GM23338 (cell line): ENCODE measurements at regions not wholly inside any gene's neighbourhood (a gene's known extent, or its start where the extent isn't known, plus 50 kb on each side); places are given as distances from the start of the nearest gene placed in this dataset.

Source experiments
- ATAC-seq: fragments of 200-7000 bp; cut with Tn5 transposase; 3 replicates; pipeline ENCODE4 v1.9.1; 2020
- DNase-seq: peaks from one replicate; pipeline ENCODE4 v3.0.0-alpha.2; 2015; ENCODE audit warnings: low spot score
- H2AFZ ChIP-seq: fragments of 200-600 bp; sonication (generic); 2 replicates; pipeline ENCODE4 v1.8.0; 2016; ENCODE audit warnings: antibody characterized with exemption, mild to moderate bottlenecking, moderate library complexity
- H3F3A ChIP-seq: fragments of 200-600 bp; sonication (generic); replicated peaks from 2 replicates; pipeline ENCODE4 v1.8.0; 2017; ENCODE audit warnings: antibody characterized with exemption, mixed run types, low read depth
- H3K27ac ChIP-seq: fragments of 200-600 bp; sonication (generic); 2 replicates; pipeline ENCODE4 v1.6.1; 2016; ENCODE audit warnings: low read depth
- H3K27me3 ChIP-seq: fragments of 200-600 bp; sonication (generic); 2 replicates; pipeline ENCODE4 v1.8.0; 2016; ENCODE audit warnings: mild to moderate bottlenecking, mixed run types, moderate library complexity; ENCODE audit not compliant: insufficient read depth
- H3K36me3 ChIP-seq: fragments of 200-600 bp; sonication (generic); 2 replicates; pipeline ENCODE4 v1.8.0; 2016; ENCODE audit warnings: mild to moderate bottlenecking; ENCODE audit not compliant: insufficient read depth
- H3K4me1 ChIP-seq: fragments of 200-600 bp; sonication (generic); 2 replicates; pipeline ENCODE4 v1.8.0; 2016; ENCODE audit warnings: mild to moderate bottlenecking, moderate library complexity; ENCODE audit not compliant: insufficient read depth
- H3K4me2 ChIP-seq: fragments of 200-600 bp; sonication (generic); 2 replicates; pipeline ENCODE4 v1.7.1; 2017; ENCODE audit warnings: mixed run types
- H3K4me3 ChIP-seq: fragments of 200-600 bp; sonication (generic); 2 replicates; pipeline ENCODE4 v1.6.1; 2016; ENCODE audit warnings: mixed run types
- H3K79me2 ChIP-seq: fragments of 200-600 bp; sonication (generic); replicated peaks from 2 replicates; pipeline ENCODE4 v1.8.0; 2017; ENCODE audit warnings: mild to moderate bottlenecking; ENCODE audit not compliant: insufficient read depth
- H3K9me2 ChIP-seq: fragments of 200-600 bp; sonication (generic); 2 replicates; pipeline ENCODE4 v1.8.0; 2017; ENCODE audit not compliant: insufficient read depth
- H4K20me1 ChIP-seq: fragments of 200-600 bp; sonication (generic); replicated peaks from 2 replicates; pipeline ENCODE4 v1.8.0; 2017; ENCODE audit warnings: mild to moderate bottlenecking; ENCODE audit not compliant: insufficient read depth
- H3K27ac Mint-ChIP-seq: 2 replicates; pipeline ENCODE4 v1.8.0; 2020; ENCODE audit warnings: inconsistent platforms, mild to moderate bottlenecking, moderate library complexity, mixed read lengths
- H3K27me3 Mint-ChIP-seq: 3 replicates; pipeline ENCODE4 v1.8.0; 2022; ENCODE audit warnings: low read depth, mild to moderate bottlenecking, moderate library complexity, mixed read lengths, inconsistent platforms; ENCODE audit not compliant: insufficient read depth, poor library complexity
- H3K36me3 Mint-ChIP-seq: 3 replicates; pipeline ENCODE4 v1.8.0; 2021; ENCODE audit warnings: low read depth, mild to moderate bottlenecking, inconsistent platforms, moderate library complexity, mixed read lengths
- H3K4me1 Mint-ChIP-seq: 3 replicates; pipeline ENCODE4 v1.8.0; 2020; ENCODE audit warnings: mild to moderate bottlenecking, inconsistent platforms, mixed read lengths
- H3K4me3 Mint-ChIP-seq: 3 replicates; pipeline ENCODE4 v1.8.0; 2021; ENCODE audit warnings: moderate library complexity, mild to moderate bottlenecking, inconsistent platforms, mixed read lengths
- H3K9me3 Mint-ChIP-seq: 3 replicates; pipeline ENCODE4 v1.8.0; 2020; ENCODE audit warnings: moderate library complexity, mild to moderate bottlenecking, inconsistent platforms, mixed read lengths
- CREB1 ChIP-seq: fragments of 250-450 bp; sonication (Bioruptor Pico); IDR thresholded peaks from 2 replicates; pipeline ENCODE4 v1.5.0; 2020; ENCODE audit warnings: low read depth, mild to moderate bottlenecking, moderate library complexity
- EZH2 ChIP-seq: fragments of 200-600 bp; sonication (generic); IDR thresholded peaks from one replicate; pipeline ENCODE4 v1.8.0; 2017; ENCODE audit warnings: antibody characterized with exemption, mild to moderate bottlenecking, low read depth; ENCODE audit not compliant: unreplicated experiment
- EZH2phosphoT487 ChIP-seq: fragments of 200-600 bp; sonication (generic); IDR thresholded peaks from one replicate; pipeline ENCODE4 v1.8.1; 2018; ENCODE audit warnings: antibody characterized with exemption; ENCODE audit not compliant: unreplicated experiment
- JUNB ChIP-seq: IDR thresholded peaks from one replicate; pipeline ENCODE4 v1.6.1; 2016; ENCODE audit warnings: antibody characterized with exemption; ENCODE audit not compliant: unreplicated experiment
- NANOG ChIP-seq: IDR thresholded peaks from 2 replicates; pipeline ENCODE4 v1.6.1; 2016; ENCODE audit warnings: antibody characterized with exemption, borderline replicate concordance
- POLR2AphosphoS5 ChIP-seq: IDR thresholded peaks from 2 replicates; pipeline ENCODE4 v1.6.1; 2016; ENCODE audit warnings: antibody characterized with exemption, low read depth
- STAT1 ChIP-seq: IDR thresholded peaks from one replicate; pipeline ENCODE4 v1.6.1; 2016; ENCODE audit warnings: antibody characterized with exemption; ENCODE audit not compliant: unreplicated experiment
- ZNF114 ChIP-seq: fragments of 250-450 bp; sonication (Bioruptor Pico); IDR thresholded peaks from 2 replicates; pipeline ENCODE4 v1.5.0; 2020; ENCODE audit warnings: mild to moderate bottlenecking, moderate library complexity
- ZNF331 ChIP-seq: fragments of 250-450 bp; sonication (Bioruptor Pico); IDR thresholded peaks from 2 replicates; pipeline ENCODE4 v1.5.0; 2020; ENCODE audit warnings: low read depth, mild to moderate bottlenecking, moderate library complexity
- TF ChIP-seq, protein P1 (sequence below): IDR thresholded peaks from one replicate; pipeline ENCODE4 v1.6.1; 2018; ENCODE audit warnings: antibody characterized with exemption; ENCODE audit not compliant: unreplicated experiment
- TF ChIP-seq, protein P2 (sequence below): IDR thresholded peaks from 2 replicates; pipeline ENCODE4 v1.6.1; 2016; ENCODE audit warnings: antibody characterized with exemption
- TF ChIP-seq, protein P3 (sequence below): fragments of 250-450 bp; sonication (Bioruptor Pico); IDR thresholded peaks from 2 replicates; pipeline ENCODE4 v1.5.0; 2020; ENCODE audit warnings: mild to moderate bottlenecking, moderate library complexity
- TF ChIP-seq, protein P4 (sequence below), 2 experiments: fragments of 200-600 bp in 1 of 2; sonication (generic) in 1 of 2; conservative IDR thresholded peaks; 2 replicates each; pipeline versions ENCODE4 v1.5.1 to v1.6.1; 2016 to 2017; ENCODE audit warnings: antibody characterized with exemption in 2 of 2, low read depth in 2 of 2, mild to moderate bottlenecking in 2 of 2, moderate library complexity in 1 of 2

DNA sequence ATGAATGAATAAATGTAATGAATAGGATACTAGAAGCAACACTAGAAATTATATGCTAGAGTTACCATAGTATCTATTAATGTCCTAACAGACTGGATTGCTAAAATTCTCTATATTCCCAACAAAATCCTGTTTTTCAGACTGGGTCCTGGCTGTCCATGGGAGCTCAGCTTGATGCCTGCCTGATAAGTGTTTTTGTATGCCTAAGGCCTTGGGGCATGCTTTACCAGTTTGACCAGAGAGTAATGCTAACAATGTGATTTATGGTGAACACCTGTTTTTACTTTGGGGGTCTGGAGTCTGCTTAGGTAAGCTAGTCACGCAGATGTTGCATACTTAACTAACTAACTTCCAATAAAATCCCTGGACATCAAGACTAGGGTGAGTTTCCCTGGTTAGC lies 318.8 kb upstream of the DEPDC1 start:
- no peak overlapping the region for H3K27ac Mint-ChIP-seq

More for the DNA sequence above, 318.8 kb upstream of the DEPDC1 start:
- TF ChIP-seq, protein P1, sequence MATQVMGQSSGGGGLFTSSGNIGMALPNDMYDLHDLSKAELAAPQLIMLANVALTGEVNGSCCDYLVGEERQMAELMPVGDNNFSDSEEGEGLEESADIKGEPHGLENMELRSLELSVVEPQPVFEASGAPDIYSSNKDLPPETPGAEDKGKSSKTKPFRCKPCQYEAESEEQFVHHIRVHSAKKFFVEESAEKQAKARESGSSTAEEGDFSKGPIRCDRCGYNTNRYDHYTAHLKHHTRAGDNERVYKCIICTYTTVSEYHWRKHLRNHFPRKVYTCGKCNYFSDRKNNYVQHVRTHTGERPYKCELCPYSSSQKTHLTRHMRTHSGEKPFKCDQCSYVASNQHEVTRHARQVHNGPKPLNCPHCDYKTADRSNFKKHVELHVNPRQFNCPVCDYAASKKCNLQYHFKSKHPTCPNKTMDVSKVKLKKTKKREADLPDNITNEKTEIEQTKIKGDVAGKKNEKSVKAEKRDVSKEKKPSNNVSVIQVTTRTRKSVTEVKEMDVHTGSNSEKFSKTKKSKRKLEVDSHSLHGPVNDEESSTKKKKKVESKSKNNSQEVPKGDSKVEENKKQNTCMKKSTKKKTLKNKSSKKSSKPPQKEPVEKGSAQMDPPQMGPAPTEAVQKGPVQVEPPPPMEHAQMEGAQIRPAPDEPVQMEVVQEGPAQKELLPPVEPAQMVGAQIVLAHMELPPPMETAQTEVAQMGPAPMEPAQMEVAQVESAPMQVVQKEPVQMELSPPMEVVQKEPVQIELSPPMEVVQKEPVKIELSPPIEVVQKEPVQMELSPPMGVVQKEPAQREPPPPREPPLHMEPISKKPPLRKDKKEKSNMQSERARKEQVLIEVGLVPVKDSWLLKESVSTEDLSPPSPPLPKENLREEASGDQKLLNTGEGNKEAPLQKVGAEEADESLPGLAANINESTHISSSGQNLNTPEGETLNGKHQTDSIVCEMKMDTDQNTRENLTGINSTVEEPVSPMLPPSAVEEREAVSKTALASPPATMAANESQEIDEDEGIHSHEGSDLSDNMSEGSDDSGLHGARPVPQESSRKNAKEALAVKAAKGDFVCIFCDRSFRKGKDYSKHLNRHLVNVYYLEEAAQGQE, result no peak
- TF ChIP-seq STAT1 (no peak), NANOG (no peak), CREB1 (CRISPR knock-in tag) (no peak), EZH2phosphoT487 (no peak), ZNF114 (no peak), EZH2 (no peak), JUNB (no peak), ZNF331 (CRISPR knock-in tag) (no peak), POLR2AphosphoS5 (no peak)
- TF ChIP-seq, protein P2, sequence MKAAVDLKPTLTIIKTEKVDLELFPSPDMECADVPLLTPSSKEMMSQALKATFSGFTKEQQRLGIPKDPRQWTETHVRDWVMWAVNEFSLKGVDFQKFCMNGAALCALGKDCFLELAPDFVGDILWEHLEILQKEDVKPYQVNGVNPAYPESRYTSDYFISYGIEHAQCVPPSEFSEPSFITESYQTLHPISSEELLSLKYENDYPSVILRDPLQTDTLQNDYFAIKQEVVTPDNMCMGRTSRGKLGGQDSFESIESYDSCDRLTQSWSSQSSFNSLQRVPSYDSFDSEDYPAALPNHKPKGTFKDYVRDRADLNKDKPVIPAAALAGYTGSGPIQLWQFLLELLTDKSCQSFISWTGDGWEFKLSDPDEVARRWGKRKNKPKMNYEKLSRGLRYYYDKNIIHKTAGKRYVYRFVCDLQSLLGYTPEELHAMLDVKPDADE, result no peak
- TF ChIP-seq, protein P3, sequence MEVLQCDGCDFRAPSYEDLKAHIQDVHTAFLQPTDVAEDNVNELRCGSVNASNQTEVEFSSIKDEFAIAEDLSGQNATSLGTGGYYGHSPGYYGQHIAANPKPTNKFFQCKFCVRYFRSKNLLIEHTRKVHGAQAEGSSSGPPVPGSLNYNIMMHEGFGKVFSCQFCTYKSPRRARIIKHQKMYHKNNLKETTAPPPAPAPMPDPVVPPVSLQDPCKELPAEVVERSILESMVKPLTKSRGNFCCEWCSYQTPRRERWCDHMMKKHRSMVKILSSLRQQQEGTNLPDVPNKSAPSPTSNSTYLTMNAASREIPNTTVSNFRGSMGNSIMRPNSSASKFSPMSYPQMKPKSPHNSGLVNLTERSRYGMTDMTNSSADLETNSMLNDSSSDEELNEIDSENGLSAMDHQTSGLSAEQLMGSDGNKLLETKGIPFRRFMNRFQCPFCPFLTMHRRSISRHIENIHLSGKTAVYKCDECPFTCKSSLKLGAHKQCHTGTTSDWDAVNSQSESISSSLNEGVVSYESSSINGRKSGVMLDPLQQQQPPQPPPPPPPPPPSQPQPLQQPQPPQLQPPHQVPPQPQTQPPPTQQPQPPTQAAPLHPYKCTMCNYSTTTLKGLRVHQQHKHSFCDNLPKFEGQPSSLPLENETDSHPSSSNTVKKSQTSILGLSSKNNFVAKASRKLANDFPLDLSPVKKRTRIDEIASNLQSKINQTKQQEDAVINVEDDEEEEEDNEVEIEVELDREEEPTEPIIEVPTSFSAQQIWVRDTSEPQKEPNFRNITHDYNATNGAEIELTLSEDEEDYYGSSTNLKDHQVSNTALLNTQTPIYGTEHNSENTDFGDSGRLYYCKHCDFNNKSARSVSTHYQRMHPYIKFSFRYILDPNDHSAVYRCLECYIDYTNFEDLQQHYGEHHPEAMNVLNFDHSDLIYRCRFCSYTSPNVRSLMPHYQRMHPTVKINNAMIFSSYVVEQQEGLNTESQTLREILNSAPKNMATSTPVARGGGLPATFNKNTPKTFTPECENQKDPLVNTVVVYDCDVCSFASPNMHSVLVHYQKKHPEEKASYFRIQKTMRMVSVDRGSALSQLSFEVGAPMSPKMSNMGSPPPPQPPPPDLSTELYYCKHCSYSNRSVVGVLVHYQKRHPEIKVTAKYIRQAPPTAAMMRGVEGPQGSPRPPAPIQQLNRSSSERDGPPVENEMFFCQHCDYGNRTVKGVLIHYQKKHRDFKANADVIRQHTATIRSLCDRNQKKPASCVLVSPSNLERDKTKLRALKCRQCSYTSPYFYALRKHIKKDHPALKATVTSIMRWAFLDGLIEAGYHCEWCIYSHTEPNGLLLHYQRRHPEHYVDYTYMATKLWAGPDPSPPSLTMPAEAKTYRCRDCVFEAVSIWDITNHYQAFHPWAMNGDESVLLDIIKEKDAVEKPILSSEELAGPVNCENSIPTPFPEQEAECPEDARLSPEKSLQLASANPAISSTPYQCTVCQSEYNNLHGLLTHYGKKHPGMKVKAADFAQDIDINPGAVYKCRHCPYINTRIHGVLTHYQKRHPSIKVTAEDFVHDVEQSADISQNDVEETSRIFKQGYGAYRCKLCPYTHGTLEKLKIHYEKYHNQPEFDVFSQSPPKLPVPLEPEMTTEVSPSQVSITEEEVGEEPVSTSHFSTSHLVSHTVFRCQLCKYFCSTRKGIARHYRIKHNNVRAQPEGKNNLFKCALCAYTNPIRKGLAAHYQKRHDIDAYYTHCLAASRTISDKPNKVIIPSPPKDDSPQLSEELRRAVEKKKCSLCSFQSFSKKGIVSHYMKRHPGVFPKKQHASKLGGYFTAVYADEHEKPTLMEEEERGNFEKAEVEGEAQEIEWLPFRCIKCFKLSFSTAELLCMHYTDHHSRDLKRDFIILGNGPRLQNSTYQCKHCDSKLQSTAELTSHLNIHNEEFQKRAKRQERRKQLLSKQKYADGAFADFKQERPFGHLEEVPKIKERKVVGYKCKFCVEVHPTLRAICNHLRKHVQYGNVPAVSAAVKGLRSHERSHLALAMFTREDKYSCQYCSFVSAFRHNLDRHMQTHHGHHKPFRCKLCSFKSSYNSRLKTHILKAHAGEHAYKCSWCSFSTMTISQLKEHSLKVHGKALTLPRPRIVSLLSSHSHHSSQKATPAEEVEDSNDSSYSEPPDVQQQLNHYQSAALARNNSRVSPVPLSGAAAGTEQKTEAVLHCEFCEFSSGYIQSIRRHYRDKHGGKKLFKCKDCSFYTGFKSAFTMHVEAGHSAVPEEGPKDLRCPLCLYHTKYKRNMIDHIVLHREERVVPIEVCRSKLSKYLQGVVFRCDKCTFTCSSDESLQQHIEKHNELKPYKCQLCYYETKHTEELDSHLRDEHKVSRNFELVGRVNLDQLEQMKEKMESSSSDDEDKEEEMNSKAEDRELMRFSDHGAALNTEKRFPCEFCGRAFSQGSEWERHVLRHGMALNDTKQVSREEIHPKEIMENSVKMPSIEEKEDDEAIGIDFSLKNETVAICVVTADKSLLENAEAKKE (CRISPR knock-in tag), result no peak
- TF ChIP-seq, protein P4, sequence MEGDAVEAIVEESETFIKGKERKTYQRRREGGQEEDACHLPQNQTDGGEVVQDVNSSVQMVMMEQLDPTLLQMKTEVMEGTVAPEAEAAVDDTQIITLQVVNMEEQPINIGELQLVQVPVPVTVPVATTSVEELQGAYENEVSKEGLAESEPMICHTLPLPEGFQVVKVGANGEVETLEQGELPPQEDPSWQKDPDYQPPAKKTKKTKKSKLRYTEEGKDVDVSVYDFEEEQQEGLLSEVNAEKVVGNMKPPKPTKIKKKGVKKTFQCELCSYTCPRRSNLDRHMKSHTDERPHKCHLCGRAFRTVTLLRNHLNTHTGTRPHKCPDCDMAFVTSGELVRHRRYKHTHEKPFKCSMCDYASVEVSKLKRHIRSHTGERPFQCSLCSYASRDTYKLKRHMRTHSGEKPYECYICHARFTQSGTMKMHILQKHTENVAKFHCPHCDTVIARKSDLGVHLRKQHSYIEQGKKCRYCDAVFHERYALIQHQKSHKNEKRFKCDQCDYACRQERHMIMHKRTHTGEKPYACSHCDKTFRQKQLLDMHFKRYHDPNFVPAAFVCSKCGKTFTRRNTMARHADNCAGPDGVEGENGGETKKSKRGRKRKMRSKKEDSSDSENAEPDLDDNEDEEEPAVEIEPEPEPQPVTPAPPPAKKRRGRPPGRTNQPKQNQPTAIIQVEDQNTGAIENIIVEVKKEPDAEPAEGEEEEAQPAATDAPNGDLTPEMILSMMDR (conservative IDR thresholded peaks at IDR 0.05; ENCODE audit: low read depth in 2 of 2), result no peak
- Mint-ChIP-seq H3K36me3 (no peaks in the 10 kb centered on the region), H3K9me3 (no peaks in the 10 kb centered on the region), H3K4me3 (no peak overlapping the region), H3K4me1 (no peaks in the 10 kb centered on the region), H3K27me3 (peaks cover 3% of the 10 kb centered on the region)
- no peaks in the 10 kb centered on the region for H3K4me1 ChIP-seq
- ATAC-seq (no peak), DNase-seq (no peak)
- H3K79me2 ChIP-seq, result no peaks in the 10 kb centered on the region
- H3K4me3 ChIP-seq, result no peak overlapping the region
- no peak overlapping the region for H3K27ac ChIP-seq
- no peaks in the 10 kb centered on the region; the same call in 1 of the 2 replicates for H3K9me2 ChIP-seq
- H3K36me3 ChIP-seq, result no peaks in the 10 kb centered on the region
- no peak overlapping the region for H3K4me2 ChIP-seq
- no peaks in the 10 kb centered on the region for H3F3A ChIP-seq
- no peaks in the 10 kb centered on the region for H3K27me3 ChIP-seq
- H4K20me1 ChIP-seq, result no peaks in the 10 kb centered on the region
- H2AFZ ChIP-seq, result no peak overlapping the region
